HG03378 (cell line): ENCODE measurements at regions not wholly inside any gene's neighbourhood (a gene's known extent, or its start where the extent isn't known, plus 50 kb on each side); places are given as distances from the start of the nearest gene placed in this dataset.

Source experiments
- ATAC-seq: cut with Tn5 transposase; IDR thresholded peaks from one replicate; pipeline ENCODE4 v1.9.1; 2021; ENCODE audit warnings: mild to moderate bottlenecking, moderate library complexity; ENCODE audit not compliant: unreplicated experiment

- ATAC-seq = no peak
Observed at GRCh38 chr12:107539196-107539939, 146.2 kb upstream of the PWP1 start.

DNA sequence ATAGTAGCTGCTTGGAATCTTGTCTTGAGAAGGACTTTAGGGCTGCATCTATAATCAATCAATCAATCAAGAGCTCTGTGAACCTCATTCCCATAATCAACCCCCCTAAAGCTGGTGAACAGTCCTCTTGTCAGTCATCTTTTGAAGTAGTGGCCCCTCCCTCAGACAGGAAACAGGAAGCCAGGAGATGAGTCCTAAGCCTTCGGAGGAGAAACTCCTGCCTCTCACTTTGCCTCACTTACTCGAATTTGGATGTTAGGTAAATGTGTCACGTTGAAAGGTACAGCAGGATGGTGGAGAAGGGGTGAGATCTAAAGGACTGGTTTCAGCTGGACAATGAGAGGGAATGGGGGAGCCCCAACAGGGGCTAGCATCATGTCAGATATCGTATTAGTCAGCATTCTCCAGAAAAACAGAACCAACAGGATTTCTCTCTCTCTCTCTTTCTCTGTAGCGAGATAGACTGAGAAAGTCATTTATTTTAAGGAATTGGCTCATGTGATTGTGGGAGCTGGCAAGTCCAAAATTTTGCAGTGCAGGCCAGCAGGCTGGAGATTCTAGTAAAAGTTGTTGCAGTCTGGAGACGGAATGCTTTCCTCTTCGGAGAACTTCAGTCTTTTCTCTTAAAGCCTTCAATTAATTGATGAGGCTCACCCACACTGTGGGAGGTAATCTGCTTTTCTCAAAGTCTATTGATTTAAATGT lies 144.4 kb upstream of the PWP1 start:
- no peak for ATAC-seq

GRCh38 chr12:107543416-107543815 lies 142.2 kb upstream of the PWP1 start:
- no peak for ATAC-seq

- ATAC-seq = no peak
Observed at GRCh38 chr12:107543841-107544240, 141.8 kb upstream of the PWP1 start.

GRCh38 chr12:107544937-107545336 lies 140.7 kb upstream of the PWP1 start:
- ATAC-seq = no peak

DNA sequence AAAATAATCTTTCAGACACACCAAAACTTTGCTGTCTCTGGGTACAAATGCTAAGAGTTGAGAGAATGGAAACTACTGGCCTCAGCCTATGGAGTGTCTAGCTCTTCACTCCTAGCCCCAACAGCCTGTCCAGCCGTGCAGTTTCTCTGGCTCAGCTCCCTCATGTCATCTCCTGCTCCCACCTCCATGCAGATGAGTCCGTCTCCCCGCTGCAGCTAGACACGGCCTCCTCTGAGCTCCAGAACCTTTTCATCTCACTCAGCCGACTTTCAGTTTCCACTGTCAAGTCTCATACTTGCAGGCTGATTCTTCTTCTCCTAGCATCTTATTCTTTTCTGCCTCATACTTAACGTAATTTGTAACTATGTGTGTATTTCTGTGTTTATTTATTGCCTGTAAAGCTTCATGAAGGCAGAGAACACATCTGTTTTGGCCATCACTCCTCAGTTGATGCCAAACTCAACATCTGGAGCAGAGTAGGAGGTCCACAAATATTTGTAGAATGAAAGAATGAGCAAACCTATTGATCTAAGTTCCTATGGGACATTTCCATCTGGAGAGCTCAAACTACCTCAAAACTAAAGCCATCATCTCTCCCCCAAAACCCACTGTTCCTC lies 139.8 kb upstream of the PWP1 start:
- no peak for ATAC-seq

DNA sequence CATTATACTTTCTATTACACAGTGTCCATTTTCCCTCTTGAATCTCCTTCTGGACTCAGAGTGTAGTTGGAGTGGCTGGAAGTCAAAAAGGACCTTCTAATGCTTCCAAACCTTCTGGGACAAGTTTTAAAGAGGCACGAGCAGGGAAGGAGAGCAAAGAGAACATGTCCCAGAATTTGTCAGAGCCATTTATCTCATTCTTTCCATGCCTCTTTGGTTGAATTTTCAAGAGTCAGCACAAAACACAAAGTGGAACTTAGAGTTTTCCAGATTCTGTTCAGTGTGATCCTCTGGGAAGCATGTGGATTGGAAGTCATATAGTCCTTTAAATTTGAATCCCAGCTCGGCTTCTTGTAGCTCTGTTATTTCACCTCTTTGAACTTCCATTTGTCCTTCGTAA lies 138.2 kb upstream of the PWP1 start:
- ATAC-seq = no peak

- ATAC-seq = no peak
Observed at GRCh38 chr12:107549651-107550480, 135.7 kb upstream of the PWP1 start.

DNA sequence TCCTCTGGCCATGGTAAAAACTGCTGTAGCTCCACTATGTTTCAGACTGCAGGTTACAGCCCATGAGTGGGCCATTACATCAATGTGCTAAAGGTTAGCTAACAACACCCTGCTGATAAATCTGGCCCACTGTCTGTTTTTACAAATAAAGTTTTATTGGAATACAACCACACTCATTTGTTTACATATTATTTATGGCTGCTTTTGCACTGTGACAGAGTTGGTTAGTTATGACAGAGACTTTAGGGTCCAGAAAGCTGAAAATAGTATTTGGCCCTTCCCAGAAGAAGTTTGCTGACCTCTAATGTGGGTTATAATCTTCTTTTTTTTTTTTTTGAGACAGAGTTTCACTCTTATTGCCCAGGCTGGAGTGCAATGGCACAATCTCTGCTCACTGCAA lies 134.2 kb upstream of the PWP1 start:
- ATAC-seq = no peak

DNA sequence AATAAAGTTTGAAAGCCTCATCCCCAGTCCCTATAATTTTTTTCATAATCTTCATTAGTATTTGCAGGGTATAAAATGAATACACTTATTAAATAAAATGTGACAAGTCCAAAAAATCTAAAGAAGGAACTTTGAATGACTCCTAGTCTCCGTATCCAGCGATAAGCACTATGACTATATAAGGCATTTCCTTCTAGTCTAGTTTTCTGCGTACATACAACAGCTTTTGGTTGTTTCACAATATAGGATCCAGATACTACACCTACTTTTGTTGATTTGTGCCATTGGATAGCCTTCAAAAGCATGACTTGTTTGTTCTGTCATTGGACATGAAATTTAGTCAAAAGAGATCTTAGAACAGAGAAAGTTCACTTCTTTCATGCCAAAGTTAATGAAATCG lies 133.3 kb upstream of the PWP1 start:
- ATAC-seq = no peak

GRCh38 chr12:107553211-107553765 lies 132.3 kb upstream of the PWP1 start:
- ATAC-seq = no peak

- no peak for ATAC-seq
Observed at GRCh38 chr12:107554941-107555340, 130.7 kb upstream of the PWP1 start.

DNA sequence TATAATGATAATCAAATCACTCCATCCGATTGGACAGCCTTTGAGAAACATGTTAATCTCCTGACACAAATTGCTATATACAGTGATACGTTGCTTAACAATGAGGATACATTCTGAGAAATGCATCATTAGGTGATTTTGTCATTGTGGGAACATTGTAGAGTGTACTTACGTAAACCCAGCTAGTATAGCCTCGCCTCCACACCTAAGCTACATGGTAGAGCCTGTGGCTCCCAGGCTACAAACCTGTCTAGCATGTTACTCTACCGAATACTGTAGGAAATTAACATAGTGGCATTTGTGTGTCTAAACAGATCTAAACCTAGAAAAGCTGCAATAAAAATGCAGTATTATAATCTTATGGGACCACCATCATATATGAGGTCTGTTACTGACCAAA lies 128.6 kb upstream of the PWP1 start:
- ATAC-seq = no peak

- no peak for ATAC-seq
Observed at GRCh38 chr12:107557589-107558100, 128.0 kb upstream of the PWP1 start.

DNA sequence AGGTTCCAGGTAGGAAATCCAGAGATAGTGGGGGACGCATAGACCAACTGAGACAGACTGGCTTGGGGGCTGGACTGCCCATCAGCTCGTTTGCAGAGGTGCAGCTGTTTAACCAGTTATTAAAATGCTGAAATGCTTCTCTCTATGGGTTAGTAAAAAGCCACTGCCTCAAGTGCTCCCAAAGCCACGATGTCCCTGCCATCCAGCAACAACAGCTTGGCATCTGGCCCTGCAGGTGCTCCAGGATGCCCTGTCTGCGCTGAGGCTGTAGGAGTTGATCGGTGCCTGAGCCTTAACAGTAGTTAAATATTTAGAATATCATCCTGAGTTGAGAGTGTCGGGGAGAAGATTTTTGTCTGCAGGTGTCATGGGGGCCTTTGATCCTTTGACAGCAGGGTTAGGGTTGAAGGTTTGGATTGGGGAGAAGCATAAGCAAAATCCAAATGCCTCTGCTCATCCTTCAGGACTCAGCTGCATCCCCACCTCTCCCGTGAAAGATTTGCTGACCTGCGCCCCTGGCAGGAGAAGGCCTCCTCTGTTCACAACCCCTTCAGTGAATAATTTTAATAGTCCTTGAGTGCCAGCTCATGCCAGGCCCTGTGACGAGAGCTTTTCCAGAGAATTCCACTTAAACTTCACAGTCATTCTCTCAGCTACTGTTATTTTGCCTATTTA lies 127.3 kb upstream of the PWP1 start:
- ATAC-seq = no peak

DNA sequence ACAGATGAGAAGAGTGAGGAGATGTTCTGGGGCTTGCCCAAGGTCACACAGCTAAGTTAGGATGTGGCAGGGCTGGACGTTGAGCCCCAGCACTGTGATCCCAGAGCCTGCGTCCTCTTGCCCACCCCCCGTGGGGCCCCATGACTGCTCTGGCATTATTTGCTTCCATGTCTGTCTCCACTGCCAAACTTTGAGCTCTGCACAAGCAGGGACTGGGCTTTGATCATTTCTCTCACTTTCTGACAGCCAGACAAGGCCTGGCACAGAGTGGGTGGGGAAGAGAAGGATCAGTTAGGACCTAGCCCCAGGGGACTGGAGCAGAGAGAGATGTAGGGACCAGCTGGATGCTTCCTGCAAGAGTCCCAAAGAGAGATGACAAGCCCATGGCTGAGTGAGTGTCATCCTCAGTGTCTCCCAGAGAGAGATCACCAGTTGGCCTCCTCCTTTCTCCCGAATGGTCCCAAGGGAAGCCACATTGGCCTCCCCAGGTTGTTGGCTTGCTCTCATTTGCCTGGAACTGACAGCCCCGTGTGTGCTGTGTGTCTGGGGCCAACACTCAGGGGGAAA lies 126.7 kb upstream of the PWP1 start:
- ATAC-seq = no peak

DNA sequence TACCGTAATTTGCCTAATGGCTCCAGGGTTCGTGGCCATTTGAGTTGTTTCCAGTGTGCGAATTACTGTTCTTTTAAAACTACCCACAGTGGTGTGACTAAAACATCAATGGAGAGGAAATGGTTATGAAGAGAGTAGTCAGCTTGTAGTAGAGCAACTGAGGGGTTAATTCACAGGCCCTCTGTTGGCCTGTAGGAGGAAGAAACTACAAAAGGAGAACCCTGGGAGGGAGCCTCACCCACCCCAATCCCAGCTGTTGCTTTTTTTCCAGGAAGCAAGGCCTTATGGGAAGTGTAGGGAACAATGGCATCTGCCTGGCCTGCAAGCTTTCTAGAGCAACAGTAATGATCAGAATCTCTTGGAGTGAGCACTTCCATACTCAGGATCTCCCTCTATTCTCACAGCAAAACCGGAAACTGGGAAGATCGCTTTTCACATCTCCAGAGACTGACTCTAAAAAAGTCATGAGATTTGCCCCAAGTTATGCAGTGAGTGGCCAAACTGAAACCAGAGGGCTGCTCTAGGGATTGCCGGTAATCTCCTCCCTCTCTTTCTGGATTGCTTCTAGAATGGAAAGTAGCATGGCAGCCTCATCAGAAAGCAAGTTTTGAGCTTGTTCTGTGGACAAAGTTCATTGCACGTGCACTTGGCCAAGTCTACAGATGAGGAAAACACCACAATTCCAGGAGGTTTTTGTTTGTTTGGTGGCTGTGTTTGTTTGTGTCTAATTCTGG lies 125.3 kb upstream of the PWP1 start:
- ATAC-seq = no peak

DNA sequence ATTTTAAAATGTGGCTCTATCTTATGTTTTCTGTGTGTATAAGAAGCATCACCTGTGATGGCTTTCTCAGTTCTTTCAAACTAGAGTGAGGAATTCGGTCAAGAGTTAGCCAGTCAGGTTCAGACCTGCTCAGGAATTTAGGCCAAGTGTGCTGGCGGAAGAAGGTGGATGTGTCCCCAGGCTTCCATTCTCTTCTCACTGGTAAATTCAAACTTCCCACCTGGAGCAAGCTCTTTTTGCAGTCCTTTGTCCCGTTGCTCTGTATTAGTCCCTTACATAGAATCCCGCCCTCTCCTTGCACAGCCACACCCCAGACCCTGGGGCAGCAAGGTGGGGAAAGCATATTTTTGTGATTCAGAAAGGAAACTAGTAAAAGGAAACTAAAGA lies 124.7 kb upstream of the PWP1 start:
- no peak for ATAC-seq

GRCh38 chr12:107564946-107565345 lies 120.7 kb upstream of the PWP1 start:
- no peak for ATAC-seq
